Testis (tissue), 2 donors: ENCODE measurements at regions not wholly inside any gene's neighbourhood (a gene's known extent, or its start where the extent isn't known, plus 50 kb on each side); places are given as distances from the start of the nearest gene placed in this dataset.

ENCODE experiments used
- CTCF ChIP-seq, 3 experiments: fragments of 450-650 bp in 2 of 3; fragments of 200-600 bp in 1 of 3; sonication (generic) in 1 of 3; IDR thresholded peaks; one replicate each; pipeline ENCODE4 v1.5.1; 2016 to 2019; ENCODE audit warnings: antibody characterized with exemption in 3 of 3, mild to moderate bottlenecking in 2 of 3, moderate library complexity in 1 of 3
- POLR2A ChIP-seq: fragments of 450-650 bp; IDR thresholded peaks from one replicate; pipeline ENCODE4 v1.6.1; 2017; ENCODE audit warnings: antibody characterized with exemption, mild to moderate bottlenecking, moderate library complexity

- TF ChIP-seq CTCF (IDR thresholded peaks at IDR 0.05) (no peak), POLR2A (no peak)
Measured at GRCh38 chr22:49087716-49088601, 739.7 kb downstream of the BRD1 start.
